ENCODE measurements at regions not wholly inside any gene's neighbourhood (a gene's known extent, or its start where the extent isn't known, plus 50 kb on each side); places are given as distances from the start of the nearest gene placed in this dataset.

DNA sequence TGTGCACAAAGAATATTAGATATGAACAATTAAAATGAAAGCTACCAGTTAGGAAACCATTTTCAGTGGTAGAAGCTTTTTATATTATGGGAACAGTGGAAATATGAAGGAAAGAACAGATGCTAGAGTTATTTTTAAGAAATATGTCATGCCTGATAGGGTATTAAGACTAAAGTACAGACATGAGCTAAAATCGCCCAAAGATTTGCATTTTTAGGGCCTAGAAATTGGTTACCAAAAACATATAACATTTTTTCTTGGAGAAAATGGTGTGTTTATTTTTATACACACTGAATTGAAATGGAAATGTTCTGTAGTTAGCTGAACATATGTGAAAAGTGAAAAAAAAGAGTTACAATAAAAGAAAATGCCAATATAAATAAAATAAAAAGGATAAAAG is 441.9 kb downstream of the TLL1 start:
- TF ChIP-seq EZH2phosphoT487 (IDR thresholded peaks at IDR 0.05; ENCODE audit: borderline replicate concordance) = no peak
- TF ChIP-seq, protein P1, sequence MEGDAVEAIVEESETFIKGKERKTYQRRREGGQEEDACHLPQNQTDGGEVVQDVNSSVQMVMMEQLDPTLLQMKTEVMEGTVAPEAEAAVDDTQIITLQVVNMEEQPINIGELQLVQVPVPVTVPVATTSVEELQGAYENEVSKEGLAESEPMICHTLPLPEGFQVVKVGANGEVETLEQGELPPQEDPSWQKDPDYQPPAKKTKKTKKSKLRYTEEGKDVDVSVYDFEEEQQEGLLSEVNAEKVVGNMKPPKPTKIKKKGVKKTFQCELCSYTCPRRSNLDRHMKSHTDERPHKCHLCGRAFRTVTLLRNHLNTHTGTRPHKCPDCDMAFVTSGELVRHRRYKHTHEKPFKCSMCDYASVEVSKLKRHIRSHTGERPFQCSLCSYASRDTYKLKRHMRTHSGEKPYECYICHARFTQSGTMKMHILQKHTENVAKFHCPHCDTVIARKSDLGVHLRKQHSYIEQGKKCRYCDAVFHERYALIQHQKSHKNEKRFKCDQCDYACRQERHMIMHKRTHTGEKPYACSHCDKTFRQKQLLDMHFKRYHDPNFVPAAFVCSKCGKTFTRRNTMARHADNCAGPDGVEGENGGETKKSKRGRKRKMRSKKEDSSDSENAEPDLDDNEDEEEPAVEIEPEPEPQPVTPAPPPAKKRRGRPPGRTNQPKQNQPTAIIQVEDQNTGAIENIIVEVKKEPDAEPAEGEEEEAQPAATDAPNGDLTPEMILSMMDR (conservative IDR thresholded peaks at IDR 0.05; ENCODE audit: low read length) = no peak
